ENCODE measurements at regions not wholly inside any gene's neighbourhood (a gene's known extent, or its start where the extent isn't known, plus 50 kb on each side); places are given as distances from the start of the nearest gene placed in this dataset.

DNA sequence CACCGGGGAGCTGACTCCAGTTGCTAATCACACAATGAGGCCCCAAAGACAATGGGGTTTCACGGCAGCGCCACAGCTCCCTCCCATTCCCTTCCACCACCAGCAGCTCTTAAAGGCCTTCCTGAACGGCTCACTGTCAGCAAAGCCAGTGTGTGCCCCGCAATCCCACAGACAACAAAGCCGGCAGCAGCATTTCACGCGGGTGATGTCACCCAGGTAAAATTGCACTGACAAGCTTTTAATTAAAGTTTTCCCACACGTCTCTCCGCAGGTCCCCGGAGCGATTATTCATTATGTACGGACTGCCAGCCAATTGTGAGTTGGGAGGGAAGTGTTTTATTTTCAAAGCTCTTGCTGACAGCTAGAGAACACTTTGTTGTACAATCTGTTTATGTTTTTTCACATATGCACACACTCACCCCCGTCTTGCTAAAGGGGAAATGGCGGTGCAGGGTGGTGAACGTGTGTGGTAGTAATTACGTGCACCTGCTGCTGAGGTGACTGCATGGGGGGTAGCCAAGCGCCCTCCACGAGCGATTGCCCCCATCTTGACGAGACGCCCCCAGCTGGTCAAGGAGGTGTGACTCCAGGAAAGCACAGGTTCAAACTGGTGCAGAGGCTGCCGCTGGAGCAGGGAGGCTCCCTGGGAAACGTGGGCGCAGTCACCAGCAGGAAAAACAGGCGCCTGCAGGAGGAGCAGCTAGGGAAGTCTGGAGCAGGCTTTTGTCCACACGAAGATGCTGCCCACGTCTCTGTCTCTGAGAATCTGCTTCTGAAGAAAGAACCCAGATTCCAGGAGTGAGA lies 65.0 kb downstream of the IRX2 start:
- no peak for DNase-seq
- H3K79me2 ChIP-seq (ENCODE audit: insufficient read depth, low read length) = no peaks in the 10 kb centered on the region
- no peak overlapping the region for H3K4me2 ChIP-seq (ENCODE audit: insufficient read depth, low read length)
- no peak overlapping the region for H3K9ac ChIP-seq (ENCODE audit: low read depth, low read length)
- H2AFZ ChIP-seq (ENCODE audit: low read depth, low read length) = no peak overlapping the region
- no peaks in the 10 kb centered on the region for H4K20me1 ChIP-seq (ENCODE audit: insufficient read depth, low read length)
- no peak for TF ChIP-seq EZH2 (IDR thresholded peaks at IDR 0.05; ENCODE audit: borderline replicate concordance, low read depth, low read length, severe bottlenecking)
- TF ChIP-seq, protein P1, sequence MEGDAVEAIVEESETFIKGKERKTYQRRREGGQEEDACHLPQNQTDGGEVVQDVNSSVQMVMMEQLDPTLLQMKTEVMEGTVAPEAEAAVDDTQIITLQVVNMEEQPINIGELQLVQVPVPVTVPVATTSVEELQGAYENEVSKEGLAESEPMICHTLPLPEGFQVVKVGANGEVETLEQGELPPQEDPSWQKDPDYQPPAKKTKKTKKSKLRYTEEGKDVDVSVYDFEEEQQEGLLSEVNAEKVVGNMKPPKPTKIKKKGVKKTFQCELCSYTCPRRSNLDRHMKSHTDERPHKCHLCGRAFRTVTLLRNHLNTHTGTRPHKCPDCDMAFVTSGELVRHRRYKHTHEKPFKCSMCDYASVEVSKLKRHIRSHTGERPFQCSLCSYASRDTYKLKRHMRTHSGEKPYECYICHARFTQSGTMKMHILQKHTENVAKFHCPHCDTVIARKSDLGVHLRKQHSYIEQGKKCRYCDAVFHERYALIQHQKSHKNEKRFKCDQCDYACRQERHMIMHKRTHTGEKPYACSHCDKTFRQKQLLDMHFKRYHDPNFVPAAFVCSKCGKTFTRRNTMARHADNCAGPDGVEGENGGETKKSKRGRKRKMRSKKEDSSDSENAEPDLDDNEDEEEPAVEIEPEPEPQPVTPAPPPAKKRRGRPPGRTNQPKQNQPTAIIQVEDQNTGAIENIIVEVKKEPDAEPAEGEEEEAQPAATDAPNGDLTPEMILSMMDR (IDR thresholded peaks at IDR 0.05; ENCODE audit: borderline replicate concordance, extremely low read depth, low read length, poor library complexity, severe bottlenecking) = no peak
- no peak overlapping the region for H3K4me3 ChIP-seq (ENCODE audit: low read depth in 1 of 2, low read length in 2 of 2)
- no peak for ATAC-seq (ENCODE audit: insufficient read depth, low read depth)
- no peaks in the 10 kb centered on the region for H3K27me3 ChIP-seq (ENCODE audit: insufficient read depth, low read length, poor library complexity)
- no peaks in the 10 kb centered on the region for H3K36me3 ChIP-seq (ENCODE audit: insufficient read depth, low read length)
- no peaks in the 10 kb centered on the region for H3K9me3 ChIP-seq (ENCODE audit: insufficient read depth, low read length, severe bottlenecking)
- no peak overlapping the region for H3K27ac ChIP-seq (ENCODE audit: low read length)
- H3K4me1 ChIP-seq (ENCODE audit: insufficient read depth, low read length) = no peaks in the 10 kb centered on the region

DNA sequence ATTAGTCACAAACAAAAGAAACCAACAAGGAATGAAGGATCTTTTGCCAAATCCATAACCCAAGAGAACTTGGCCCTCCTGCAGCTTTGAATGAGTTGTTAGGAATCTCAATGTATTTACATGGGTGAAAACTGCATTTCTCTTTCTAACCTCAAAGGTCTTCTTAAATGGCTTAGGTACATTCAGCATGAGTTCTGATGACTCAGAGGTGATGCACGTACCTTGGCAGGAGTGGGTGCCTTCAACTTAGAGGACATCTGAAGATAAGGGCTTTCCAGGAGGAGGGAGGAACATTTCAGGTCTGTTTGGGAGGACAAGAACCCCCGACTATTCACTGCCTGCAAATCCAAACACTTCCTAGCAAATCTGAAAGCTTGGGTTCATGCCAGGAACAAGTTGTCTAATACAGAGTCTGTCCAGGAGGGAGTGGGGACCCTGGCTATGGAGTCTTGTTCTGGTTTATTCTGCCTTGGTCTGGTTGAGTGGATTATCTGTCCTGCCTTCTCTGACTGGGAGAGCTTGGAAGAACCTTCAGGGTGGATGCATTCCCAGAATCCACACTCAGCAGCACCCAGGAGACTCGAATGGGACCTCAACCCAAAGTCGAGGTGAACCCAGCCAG lies 65.7 kb downstream of the IRX2 start:
- Histone ChIP-seq H3K4me1 (ENCODE audit: insufficient read depth, low read length) (no peaks in the 10 kb centered on the region), H2AFZ (ENCODE audit: low read depth, low read length) (no peak overlapping the region), H3K4me2 (ENCODE audit: insufficient read depth, low read length) (no peak overlapping the region), H3K9ac (ENCODE audit: low read depth, low read length) (no peak overlapping the region), H3K27me3 (ENCODE audit: insufficient read depth, low read length, poor library complexity) (no peaks in the 10 kb centered on the region), H4K20me1 (ENCODE audit: insufficient read depth, low read length) (no peaks in the 10 kb centered on the region), H3K27ac (ENCODE audit: low read length) (no peak overlapping the region), H3K79me2 (ENCODE audit: insufficient read depth, low read length) (no peaks in the 10 kb centered on the region), H3K9me3 (ENCODE audit: insufficient read depth, low read length, severe bottlenecking) (no peaks in the 10 kb centered on the region), H3K4me3 (ENCODE audit: low read depth in 1 of 2, low read length in 2 of 2) (no peak overlapping the region), H3K36me3 (ENCODE audit: insufficient read depth, low read length) (no peaks in the 10 kb centered on the region)
- TF ChIP-seq, protein P1 (IDR thresholded peaks at IDR 0.05; ENCODE audit: borderline replicate concordance, extremely low read depth, low read length, poor library complexity, severe bottlenecking) = no peak
- TF ChIP-seq EZH2 (IDR thresholded peaks at IDR 0.05; ENCODE audit: borderline replicate concordance, low read depth, low read length, severe bottlenecking) = no peak
- ATAC-seq (ENCODE audit: insufficient read depth, low read depth) = no peak
- no peak for DNase-seq

DNA sequence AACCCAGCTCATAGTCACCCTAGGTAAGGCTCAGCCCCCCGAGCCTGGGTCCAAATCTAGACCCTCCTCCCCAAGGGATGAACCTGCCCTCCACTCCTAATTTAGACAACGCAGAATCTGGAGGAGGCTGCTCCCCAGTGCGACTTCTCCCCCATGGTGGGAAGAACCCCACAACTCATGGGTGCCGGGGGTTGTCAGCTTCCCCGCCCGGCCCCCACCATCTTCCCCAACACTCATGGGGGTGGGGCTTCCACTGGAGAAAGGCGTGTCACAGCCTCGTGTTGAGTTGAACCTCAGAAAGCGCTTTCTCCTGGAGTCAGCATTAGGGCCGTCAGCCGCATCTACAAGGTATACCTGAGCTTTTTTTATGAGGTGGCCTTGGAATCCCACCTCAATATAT lies 66.9 kb downstream of the IRX2 start:
- Histone ChIP-seq H3K9me3 (ENCODE audit: insufficient read depth, low read length, severe bottlenecking) (no peaks in the 10 kb centered on the region), H3K27me3 (ENCODE audit: insufficient read depth, low read length, poor library complexity) (no peaks in the 10 kb centered on the region), H4K20me1 (ENCODE audit: insufficient read depth, low read length) (no peaks in the 10 kb centered on the region), H3K27ac (ENCODE audit: low read length) (no peak overlapping the region), H3K36me3 (ENCODE audit: insufficient read depth, low read length) (no peaks in the 10 kb centered on the region), H3K4me1 (ENCODE audit: insufficient read depth, low read length) (no peaks in the 10 kb centered on the region), H2AFZ (ENCODE audit: low read depth, low read length) (no peak overlapping the region), H3K9ac (ENCODE audit: low read depth, low read length) (no peak overlapping the region), H3K4me3 (ENCODE audit: low read depth in 1 of 2, low read length in 2 of 2) (no peak overlapping the region), H3K79me2 (ENCODE audit: insufficient read depth, low read length) (no peaks in the 10 kb centered on the region), H3K4me2 (ENCODE audit: insufficient read depth, low read length) (no peak overlapping the region)
- ATAC-seq (ENCODE audit: insufficient read depth, low read depth) (no peak), DNase-seq (no peak)
- TF ChIP-seq, protein P1 (IDR thresholded peaks at IDR 0.05; ENCODE audit: borderline replicate concordance, extremely low read depth, low read length, poor library complexity, severe bottlenecking) = no peak
- TF ChIP-seq EZH2 (IDR thresholded peaks at IDR 0.05; ENCODE audit: borderline replicate concordance, low read depth, low read length, severe bottlenecking) = no peak

Data from DND-41 (cell line).